HCT116 (cell line): ENCODE measurements at regions not wholly inside any gene's neighbourhood (a gene's known extent, or its start where the extent isn't known, plus 50 kb on each side); places are given as distances from the start of the nearest gene placed in this dataset.

Source experiments
- ATAC-seq: fragments of 200-7000 bp; cut with Tn5 transposase; 2 replicates; pipeline ENCODE4 v1.9.1; 2020; ENCODE audit warnings: mild to moderate bottlenecking, moderate library complexity
- BruUV-seq: library from RNA; stranded (reverse); fragments of 400-500 nt; replicated peaks from 2 replicates; lab custom pipeline; 2021; lab: Mats Ljungman, UMichigan
- CTCF ChIA-PET: fragments of 300-600 bp; sonication (Branson Sonifier 250); formaldehyde crosslinking; loops from one replicate; lab custom pipeline; 2021; ENCODE audit warnings: antibody characterized with exemption; lab: Charles Lee
- POLR2A ChIA-PET: fragments of 300-600, 350-600 bp; sonication (Branson Sonifier 250); formaldehyde crosslinking; loops from one replicate; lab custom pipeline; 2021; ENCODE audit warnings: antibody characterized with exemption; lab: Charles Lee
- RAD21 ChIA-PET, 2 experiments: fragments of 300-600 bp; sonication (Branson Sonifier 250); formaldehyde crosslinking; loops; one replicate each; lab custom pipeline; 2023; ENCODE audit warnings: low total read pairs in 2 of 2; ENCODE audit not compliant: uncharacterized antibody in 2 of 2, unreplicated experiment in 2 of 2, low non-redundant PET in 1 of 2; lab: Charles Lee
- DNase-seq: peaks from one replicate; pipeline ENCODE4 v3.0.0-alpha.2; 2010; ENCODE audit warnings: low read depth, low spot score
- H2AFZ ChIP-seq: fragments of 200-600 bp; shearing (Covaris generic), sonication (generic); 2 replicates; pipeline ENCODE4 v1.6.1; 2017; ENCODE audit warnings: low read depth, mixed run types, mixed read lengths, antibody characterized with exemption, low read length; ENCODE audit not compliant: poor library complexity, severe bottlenecking
- H3K27ac ChIP-seq: 2 replicates; pipeline ENCODE4 v1.5.1; 2012; ENCODE audit warnings: low read depth, low read length
- H3K27me3 ChIP-seq: fragments of 200-600 bp; sonication (generic); 2 replicates; pipeline ENCODE4 v1.6.1; 2016; ENCODE audit warnings: mixed run types, low read length, mixed read lengths; ENCODE audit not compliant: insufficient read depth
- H3K36me3 ChIP-seq, 2 experiments: fragments of 200-500 bp in 1 of 2; fragments of 200-600 bp in 1 of 2; sonication (Bioruptor generic) in 1 of 2; sonication (generic) in 1 of 2; 2 replicates each; pipeline versions ENCODE4 v1.5.1 to v1.6.1; 2014 to 2016; ENCODE audit warnings: low read length in 2 of 2, inconsistent platforms in 1 of 2, mixed read lengths in 1 of 2, mixed run types in 1 of 2; ENCODE audit not compliant: insufficient read depth in 2 of 2, control insufficient read depth in 1 of 2
- H3K4me1 ChIP-seq, 2 experiments: fragments of 200-600 bp in 1 of 2; sonication (generic) in 1 of 2; 2 replicates each; pipeline versions ENCODE4 v1.5.1 to v1.6.1; 2012 to 2017; ENCODE audit warnings: low read length in 2 of 2, inconsistent platforms in 1 of 2, mild to moderate bottlenecking in 1 of 2, mixed read lengths in 1 of 2, mixed run types in 1 of 2, moderate library complexity in 1 of 2; ENCODE audit not compliant: insufficient read depth in 2 of 2, control insufficient read depth in 1 of 2
- H3K4me2 ChIP-seq: fragments of 200-600 bp; sonication (generic); 2 replicates; pipeline ENCODE4 v1.6.1; 2017; ENCODE audit warnings: mixed run types, low read length, mixed read lengths
- H3K4me3 ChIP-seq, 2 experiments: fragments of 200-600 bp in 1 of 2; sonication (generic) in 1 of 2; replicated peaks in 1 of 2; 2 replicates each; pipeline ENCODE4 v1.5.1; 2011 to 2016; ENCODE audit warnings: low read length in 2 of 2, control low read depth in 1 of 2, low read depth in 1 of 2, mild to moderate bottlenecking in 1 of 2, mixed read lengths in 1 of 2, mixed run types in 1 of 2
- H3K79me2 ChIP-seq: fragments of 200-600 bp; sonication (generic); 2 replicates; pipeline ENCODE4 v1.6.1; 2017; ENCODE audit warnings: mild to moderate bottlenecking, mixed run types, low read length, moderate library complexity, mixed read lengths; ENCODE audit not compliant: insufficient read depth
- H3K9ac ChIP-seq: fragments of 200-600 bp; sonication (generic); 2 replicates; pipeline ENCODE4 v1.6.1; 2016; ENCODE audit warnings: low read length, mixed read lengths
- H3K9me2 ChIP-seq: fragments of 200-600 bp; sonication (generic), shearing (Covaris generic); 2 replicates; pipeline ENCODE4 v1.6.1; 2017; ENCODE audit warnings: mixed run types, mild to moderate bottlenecking, moderate library complexity; ENCODE audit not compliant: insufficient read depth
- H3K9me3 ChIP-seq, 2 experiments: fragments of 200-500 bp in 1 of 2; fragments of 200-600 bp in 1 of 2; sonication (Bioruptor generic) in 1 of 2; sonication (generic) in 1 of 2; 2 replicates each; pipeline ENCODE4 v1.6.1; 2014 to 2017; ENCODE audit warnings: low read length in 2 of 2, mixed read lengths in 2 of 2, inconsistent platforms in 1 of 2, low read depth in 1 of 2, mild to moderate bottlenecking in 1 of 2, mixed run types in 1 of 2, moderate library complexity in 1 of 2; ENCODE audit not compliant: control insufficient read depth in 1 of 2, insufficient read depth in 1 of 2
- H4K20me1 ChIP-seq: fragments of 200-600 bp; sonication (generic), shearing (Covaris generic); 2 replicates; pipeline ENCODE4 v1.6.1; 2017; ENCODE audit warnings: mixed run types, mild to moderate bottlenecking, moderate library complexity; ENCODE audit not compliant: insufficient read depth
- CBX3 ChIP-seq: IDR thresholded peaks from 2 replicates; pipeline ENCODE4 v1.6.1; 2012; ENCODE audit warnings: low read depth
- CEBPB ChIP-seq: IDR thresholded peaks from 2 replicates; pipeline ENCODE4 v1.6.1; 2012; ENCODE audit warnings: low read depth
- POLR2AphosphoS5 ChIP-seq: IDR thresholded peaks from 2 replicates; pipeline ENCODE4 v1.6.1; 2011; ENCODE audit warnings: mild to moderate bottlenecking, low read depth, low read length, moderate library complexity
- SIN3A ChIP-seq: IDR thresholded peaks from 2 replicates; pipeline ENCODE4 v1.6.1; 2012; ENCODE audit warnings: low read depth
- SRF ChIP-seq: IDR thresholded peaks from 2 replicates; pipeline ENCODE4 v1.6.1; 2012; ENCODE audit warnings: low read depth
- ZFX ChIP-seq: fragments of 450-650 bp; IDR thresholded peaks from 2 replicates; pipeline ENCODE4 v1.6.1; 2017
- intact Hi-C: fragments of 100-400 bp; cut with micrococcal nuclease; formaldehyde crosslinking; loops from 2 replicates; pipeline ENCODE4 v1.10.0; 2022
- TF ChIP-seq, protein P1 (sequence below), 3 experiments: fragments of 200-600 bp in 1 of 3; sonication (generic) in 1 of 3; IDR thresholded peaks in 2 of 3; conservative IDR thresholded peaks in 1 of 3; 2 replicates each; pipeline ENCODE4 v1.5.1; 2012 to 2017; ENCODE audit warnings: low read depth in 2 of 3, low read length in 2 of 3, antibody characterized with exemption in 1 of 3, borderline replicate concordance in 1 of 3, control low read depth in 1 of 3, mild to moderate bottlenecking in 1 of 3, mixed read lengths in 1 of 3, mixed run types in 1 of 3, moderate library complexity in 1 of 3; ENCODE audit not compliant: insufficient read depth in 1 of 3
- TF ChIP-seq, protein P2 (sequence below): IDR thresholded peaks from 2 replicates; pipeline ENCODE4 v1.6.1; 2012
- TF ChIP-seq, protein P3 (sequence below): IDR thresholded peaks from 2 replicates; pipeline ENCODE4 v1.6.1; 2012
- TF ChIP-seq, protein P4 (sequence below): IDR thresholded peaks from 2 replicates; pipeline ENCODE4 v1.6.1; 2012; ENCODE audit warnings: low read depth

DNA sequence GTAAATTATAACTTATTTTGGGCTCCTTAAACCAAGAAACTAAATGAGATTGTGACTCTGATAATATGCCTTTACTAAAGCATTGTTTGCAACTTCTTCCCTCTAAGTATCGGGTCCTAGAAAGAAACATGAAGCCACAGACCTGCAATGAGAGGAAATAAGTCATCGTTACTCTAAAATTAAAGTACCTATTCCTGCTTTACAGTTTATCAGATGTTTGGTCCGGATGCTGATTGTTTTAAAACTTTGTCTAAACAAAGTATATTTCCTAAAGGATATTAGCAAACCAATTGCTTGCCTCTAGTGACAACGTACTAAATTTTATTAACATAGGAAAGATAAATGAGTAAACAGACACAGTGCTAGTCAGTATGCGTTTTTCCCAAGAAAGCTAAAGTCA lies 216.8 kb downstream of the GJA1 start:
- no peak overlapping the region for H3K4me2 ChIP-seq
- ChIA-PET RAD21 (no interaction called here), CTCF (no interaction called here), POLR2A (no interaction called here)
- no peaks in the 10 kb centered on the region for H3K4me1 ChIP-seq
- no peaks in the 10 kb centered on the region for H3K79me2 ChIP-seq
- H3K27ac ChIP-seq: no peak overlapping the region
- ATAC-seq (no peak), DNase-seq (no peak)
- no peak overlapping the region for H3K9ac ChIP-seq
- H2AFZ ChIP-seq: no peak overlapping the region
- no peaks in the 10 kb centered on the region for H3K9me3 ChIP-seq
- H3K36me3 ChIP-seq: no peaks in the 10 kb centered on the region
- no peaks in the 10 kb centered on the region for H3K9me2 ChIP-seq
- intact Hi-C loops: no loop called here
- H3K27me3 ChIP-seq: no peaks in the 10 kb centered on the region
- H3K4me3 ChIP-seq: no peak overlapping the region
- no peaks in the 10 kb centered on the region for H4K20me1 ChIP-seq
- TF ChIP-seq SRF (no peak), CBX3 (no peak), ZFX (no peak), SIN3A (no peak), POLR2AphosphoS5 (no peak), CEBPB (no peak)
- TF ChIP-seq, protein P1, sequence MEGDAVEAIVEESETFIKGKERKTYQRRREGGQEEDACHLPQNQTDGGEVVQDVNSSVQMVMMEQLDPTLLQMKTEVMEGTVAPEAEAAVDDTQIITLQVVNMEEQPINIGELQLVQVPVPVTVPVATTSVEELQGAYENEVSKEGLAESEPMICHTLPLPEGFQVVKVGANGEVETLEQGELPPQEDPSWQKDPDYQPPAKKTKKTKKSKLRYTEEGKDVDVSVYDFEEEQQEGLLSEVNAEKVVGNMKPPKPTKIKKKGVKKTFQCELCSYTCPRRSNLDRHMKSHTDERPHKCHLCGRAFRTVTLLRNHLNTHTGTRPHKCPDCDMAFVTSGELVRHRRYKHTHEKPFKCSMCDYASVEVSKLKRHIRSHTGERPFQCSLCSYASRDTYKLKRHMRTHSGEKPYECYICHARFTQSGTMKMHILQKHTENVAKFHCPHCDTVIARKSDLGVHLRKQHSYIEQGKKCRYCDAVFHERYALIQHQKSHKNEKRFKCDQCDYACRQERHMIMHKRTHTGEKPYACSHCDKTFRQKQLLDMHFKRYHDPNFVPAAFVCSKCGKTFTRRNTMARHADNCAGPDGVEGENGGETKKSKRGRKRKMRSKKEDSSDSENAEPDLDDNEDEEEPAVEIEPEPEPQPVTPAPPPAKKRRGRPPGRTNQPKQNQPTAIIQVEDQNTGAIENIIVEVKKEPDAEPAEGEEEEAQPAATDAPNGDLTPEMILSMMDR (IDR thresholded peaks at IDR 0.05 in 2 of 3, conservative IDR thresholded peaks at IDR 0.05 in 1 of 3; ENCODE audit: borderline replicate concordance in 1 of 3, insufficient read depth in 1 of 3, low read depth in 2 of 3, low read length in 2 of 3): no peak
- TF ChIP-seq, protein P2, sequence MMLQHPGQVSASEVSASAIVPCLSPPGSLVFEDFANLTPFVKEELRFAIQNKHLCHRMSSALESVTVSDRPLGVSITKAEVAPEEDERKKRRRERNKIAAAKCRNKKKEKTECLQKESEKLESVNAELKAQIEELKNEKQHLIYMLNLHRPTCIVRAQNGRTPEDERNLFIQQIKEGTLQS: no peak
- TF ChIP-seq, protein P3, sequence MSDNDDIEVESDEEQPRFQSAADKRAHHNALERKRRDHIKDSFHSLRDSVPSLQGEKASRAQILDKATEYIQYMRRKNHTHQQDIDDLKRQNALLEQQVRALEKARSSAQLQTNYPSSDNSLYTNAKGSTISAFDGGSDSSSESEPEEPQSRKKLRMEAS: no peak
- TF ChIP-seq, protein P4, sequence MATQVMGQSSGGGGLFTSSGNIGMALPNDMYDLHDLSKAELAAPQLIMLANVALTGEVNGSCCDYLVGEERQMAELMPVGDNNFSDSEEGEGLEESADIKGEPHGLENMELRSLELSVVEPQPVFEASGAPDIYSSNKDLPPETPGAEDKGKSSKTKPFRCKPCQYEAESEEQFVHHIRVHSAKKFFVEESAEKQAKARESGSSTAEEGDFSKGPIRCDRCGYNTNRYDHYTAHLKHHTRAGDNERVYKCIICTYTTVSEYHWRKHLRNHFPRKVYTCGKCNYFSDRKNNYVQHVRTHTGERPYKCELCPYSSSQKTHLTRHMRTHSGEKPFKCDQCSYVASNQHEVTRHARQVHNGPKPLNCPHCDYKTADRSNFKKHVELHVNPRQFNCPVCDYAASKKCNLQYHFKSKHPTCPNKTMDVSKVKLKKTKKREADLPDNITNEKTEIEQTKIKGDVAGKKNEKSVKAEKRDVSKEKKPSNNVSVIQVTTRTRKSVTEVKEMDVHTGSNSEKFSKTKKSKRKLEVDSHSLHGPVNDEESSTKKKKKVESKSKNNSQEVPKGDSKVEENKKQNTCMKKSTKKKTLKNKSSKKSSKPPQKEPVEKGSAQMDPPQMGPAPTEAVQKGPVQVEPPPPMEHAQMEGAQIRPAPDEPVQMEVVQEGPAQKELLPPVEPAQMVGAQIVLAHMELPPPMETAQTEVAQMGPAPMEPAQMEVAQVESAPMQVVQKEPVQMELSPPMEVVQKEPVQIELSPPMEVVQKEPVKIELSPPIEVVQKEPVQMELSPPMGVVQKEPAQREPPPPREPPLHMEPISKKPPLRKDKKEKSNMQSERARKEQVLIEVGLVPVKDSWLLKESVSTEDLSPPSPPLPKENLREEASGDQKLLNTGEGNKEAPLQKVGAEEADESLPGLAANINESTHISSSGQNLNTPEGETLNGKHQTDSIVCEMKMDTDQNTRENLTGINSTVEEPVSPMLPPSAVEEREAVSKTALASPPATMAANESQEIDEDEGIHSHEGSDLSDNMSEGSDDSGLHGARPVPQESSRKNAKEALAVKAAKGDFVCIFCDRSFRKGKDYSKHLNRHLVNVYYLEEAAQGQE: no peak
- TF ChIP-seq, all 23 proteins: peak for 0
- no TSS peak for BruUV-seq
